Mesenchymal stem cell (in vitro differentiated cells and primary cell): ENCODE measurements at regions not wholly inside any gene's neighbourhood (a gene's known extent, or its start where the extent isn't known, plus 50 kb on each side); places are given as distances from the start of the nearest gene placed in this dataset.

Experiments used
- DNase-seq: peaks from one replicate; pipeline ENCODE4 v3.0.0-alpha.2; 2013
- H2AFZ ChIP-seq: one replicate; pipeline ENCODE4 v1.6.1; 2013; ENCODE audit warnings: low read depth, mild to moderate bottlenecking, control low read depth, inconsistent platforms, low read length, moderate library complexity
- H2AK5ac ChIP-seq: 2 replicates; pipeline ENCODE4 v1.6.1; 2013; ENCODE audit warnings: low read length, moderate library complexity, mild to moderate bottlenecking, inconsistent platforms; ENCODE audit not compliant: severe bottlenecking
- H2BK120ac ChIP-seq: one replicate; pipeline ENCODE4 v1.6.1; 2013; ENCODE audit warnings: low read depth, mild to moderate bottlenecking, inconsistent platforms, low read length, moderate library complexity
- H2BK12ac ChIP-seq, 2 experiments: one replicate each; pipeline ENCODE4 v1.6.1; 2013; ENCODE audit warnings: inconsistent platforms in 2 of 2, low read length in 2 of 2, mild to moderate bottlenecking in 2 of 2, moderate library complexity in 2 of 2, control low read depth in 1 of 2
- H2BK15ac ChIP-seq: one replicate; pipeline ENCODE4 v1.6.1; 2013; ENCODE audit warnings: mild to moderate bottlenecking, low read depth, inconsistent platforms; ENCODE audit not compliant: poor library complexity, severe bottlenecking
- H2BK5ac ChIP-seq: 2 replicates; pipeline ENCODE4 v1.6.1; 2013; ENCODE audit warnings: low read depth, mild to moderate bottlenecking, low read length, control low read depth, inconsistent platforms; ENCODE audit not compliant: poor library complexity, severe bottlenecking
- H3K14ac ChIP-seq, 2 experiments: one replicate each; pipeline ENCODE4 v1.6.1; 2013; ENCODE audit warnings: inconsistent platforms in 2 of 2, low read length in 2 of 2, control low read depth in 1 of 2, mild to moderate bottlenecking in 1 of 2, moderate library complexity in 1 of 2
- H3K18ac ChIP-seq, 2 experiments: one replicate each; pipeline ENCODE4 v1.6.1; 2013; ENCODE audit warnings: inconsistent platforms in 2 of 2, low read length in 2 of 2, control low read depth in 1 of 2, low read depth in 1 of 2, mild to moderate bottlenecking in 1 of 2
- H3K23ac ChIP-seq, 2 experiments: one replicate each; pipeline ENCODE4 v1.6.1; 2013; ENCODE audit warnings: inconsistent platforms in 2 of 2, low read length in 2 of 2, mild to moderate bottlenecking in 2 of 2, moderate library complexity in 2 of 2, control low read depth in 1 of 2
- H3K27ac ChIP-seq: 2 replicates; pipeline ENCODE4 v1.5.1; 2013; ENCODE audit warnings: mild to moderate bottlenecking, moderate library complexity, low read length, control low read depth, inconsistent platforms; ENCODE audit not compliant: poor library complexity, severe bottlenecking
- H3K27me3 ChIP-seq, 2 experiments: 2 replicates each; pipeline versions ENCODE4 v1.6.1 to v1.7.0; 2013; ENCODE audit warnings: low read length in 2 of 2, mild to moderate bottlenecking in 2 of 2, moderate library complexity in 2 of 2, control low read depth in 1 of 2, inconsistent platforms in 1 of 2; ENCODE audit not compliant: control insufficient read depth in 1 of 2, insufficient read depth in 1 of 2
- H3K36me3 ChIP-seq, 2 experiments: 2 replicates each; pipeline versions ENCODE4 v1.6.1 to v1.7.0; 2013; ENCODE audit warnings: low read length in 2 of 2, control low read depth in 1 of 2, inconsistent platforms in 1 of 2, low read depth in 1 of 2, mild to moderate bottlenecking in 1 of 2; ENCODE audit not compliant: insufficient read depth in 2 of 2, control insufficient read depth in 1 of 2
- H3K4ac ChIP-seq, 2 experiments: one replicate each; pipeline ENCODE4 v1.6.1; 2013; ENCODE audit warnings: inconsistent platforms in 2 of 2, low read length in 2 of 2, mild to moderate bottlenecking in 2 of 2, moderate library complexity in 2 of 2, control low read depth in 1 of 2, low read depth in 1 of 2
- H3K4me1 ChIP-seq: 2 replicates; pipeline ENCODE4 v1.6.1; 2013; ENCODE audit warnings: low read depth, low read length, control low read depth; ENCODE audit not compliant: control insufficient read depth, insufficient read depth
- H3K4me2 ChIP-seq: 2 replicates; pipeline ENCODE4 v1.6.1; 2013; ENCODE audit warnings: low read length, mild to moderate bottlenecking, inconsistent platforms; ENCODE audit not compliant: poor library complexity, severe bottlenecking
- H3K4me3 ChIP-seq, 2 experiments: 2 replicates each; pipeline versions ENCODE4 v1.5.1 to v1.7.0; 2013; ENCODE audit warnings: low read length in 2 of 2, mild to moderate bottlenecking in 2 of 2, control low read depth in 1 of 2, low read depth in 1 of 2; ENCODE audit not compliant: insufficient read depth in 1 of 2
- H3K79me1 ChIP-seq: replicated peaks from 2 replicates; pipeline ENCODE4 v1.6.1; 2013; ENCODE audit warnings: mild to moderate bottlenecking, control low read depth, low read length, inconsistent platforms; ENCODE audit not compliant: poor library complexity, severe bottlenecking
- H3K9ac ChIP-seq: 2 replicates; pipeline ENCODE4 v1.7.0; 2013; ENCODE audit warnings: mild to moderate bottlenecking, low read length, moderate library complexity
- H3K9me3 ChIP-seq: 2 replicates; pipeline ENCODE4 v1.7.0; 2013; ENCODE audit warnings: mild to moderate bottlenecking, low read length; ENCODE audit not compliant: control insufficient read depth
- H4K8ac ChIP-seq: one replicate; pipeline ENCODE4 v1.6.1; 2013; ENCODE audit warnings: inconsistent platforms, mild to moderate bottlenecking, low read length, moderate library complexity
- H4K91ac ChIP-seq: one replicate; pipeline ENCODE4 v1.6.1; 2013; ENCODE audit warnings: mild to moderate bottlenecking, low read length, inconsistent platforms
- WGBS: methylation state at CpG from one replicate; pipeline ENCODE4 v1.1.7; 2013; ENCODE audit warnings: mixed read lengths; 5-methylcytosine and 5-hydroxymethylcytosine counted together

- H2BK120ac ChIP-seq: no peak overlapping the region
- no peak overlapping the region for H3K27ac ChIP-seq
- no peak overlapping the region for H4K8ac ChIP-seq
- H3K36me3 ChIP-seq: no peaks in the 10 kb centered on the region
- no peak overlapping the region for H3K18ac ChIP-seq
- H3K23ac ChIP-seq: no peak overlapping the region
- H3K4ac ChIP-seq: no peak overlapping the region
- no peak overlapping the region for H2AFZ ChIP-seq
- no peak overlapping the region for H2BK5ac ChIP-seq
- no peaks in the 10 kb centered on the region for H3K27me3 ChIP-seq
- H2BK12ac ChIP-seq: no peak overlapping the region
- H3K79me1 ChIP-seq: no peaks in the 10 kb centered on the region
- no peak overlapping the region for H3K4me2 ChIP-seq
- H3K9me3 ChIP-seq: no peaks in the 10 kb centered on the region
- no peak overlapping the region for H2AK5ac ChIP-seq
- no peak overlapping the region for H3K9ac ChIP-seq
- H3K14ac ChIP-seq: no peak overlapping the region
- no peak overlapping the region for H2BK15ac ChIP-seq
- no peak overlapping the region for H3K4me3 ChIP-seq
- no peak overlapping the region for H4K91ac ChIP-seq
- H3K4me1 ChIP-seq: no peaks in the 10 kb centered on the region
- DNase-seq: no peak
Measured at GRCh38 chr13:79851318-79851717, 370.4 kb downstream of the NDFIP2 start.

- no peak overlapping the region for H3K18ac ChIP-seq
- no peak overlapping the region for H3K4me2 ChIP-seq
- H3K36me3 ChIP-seq: no peaks in the 10 kb centered on the region
- no peaks in the 10 kb centered on the region for H3K4me1 ChIP-seq
- no peak overlapping the region for H2AFZ ChIP-seq
- no peak overlapping the region for H3K27ac ChIP-seq
- no peak overlapping the region for H2BK120ac ChIP-seq
- H3K4me3 ChIP-seq: no peak overlapping the region
- no peaks in the 10 kb centered on the region for H3K79me1 ChIP-seq
- no peaks in the 10 kb centered on the region for H3K9me3 ChIP-seq
- H3K9ac ChIP-seq: peak overlapping the region; percentile 24
- DNase-seq: no peak
- 89% methylated on average over 4 of the region's 5 CpGs for WGBS
- no peak overlapping the region for H2BK5ac ChIP-seq
- no peak overlapping the region for H2AK5ac ChIP-seq
- H3K23ac ChIP-seq: no peak overlapping the region
- H3K4ac ChIP-seq: no peak overlapping the region
- no peak overlapping the region for H4K8ac ChIP-seq
- no peak overlapping the region for H2BK12ac ChIP-seq
- no peak overlapping the region for H4K91ac ChIP-seq
- H3K14ac ChIP-seq: no peak overlapping the region
- H3K27me3 ChIP-seq: no peaks in the 10 kb centered on the region
- H2BK15ac ChIP-seq: no peak overlapping the region
Measured at GRCh38 chr13:79847882-79848592, 367.1 kb downstream of the NDFIP2 start.

DNA sequence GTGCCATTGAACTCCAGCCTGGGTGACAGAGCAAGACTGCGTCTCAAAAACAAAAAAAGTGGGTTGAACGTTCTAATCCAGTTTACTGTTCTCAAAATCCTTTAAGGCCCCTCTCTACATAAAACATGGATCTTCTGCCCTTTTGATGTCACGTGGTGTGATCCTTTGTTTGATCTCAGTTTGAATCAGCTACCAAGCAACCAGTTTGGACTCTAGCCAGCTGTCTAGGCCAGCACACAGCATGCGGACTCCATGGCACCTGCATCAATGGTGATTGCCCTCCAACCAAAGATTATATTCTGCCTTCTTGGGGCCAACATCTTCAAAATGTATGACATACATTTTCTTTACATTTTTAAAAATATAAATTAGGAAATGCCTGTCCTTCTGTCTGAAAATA, 365.4 kb downstream of the NDFIP2 start:
- 96% methylated on average over 4 of the region's 4 CpGs for WGBS
- no peaks in the 10 kb centered on the region for H3K79me1 ChIP-seq
- no peak overlapping the region for H2AK5ac ChIP-seq
- H3K27ac ChIP-seq: no peak overlapping the region
- H3K4ac ChIP-seq: no peak overlapping the region
- no peak overlapping the region for H2AFZ ChIP-seq
- H3K4me2 ChIP-seq: no peak overlapping the region
- no peaks in the 10 kb centered on the region for H3K36me3 ChIP-seq
- no peaks in the 10 kb centered on the region for H3K4me1 ChIP-seq
- no peak overlapping the region for H3K23ac ChIP-seq
- H3K14ac ChIP-seq: no peak overlapping the region
- no peak overlapping the region for H4K91ac ChIP-seq
- no peaks in the 10 kb centered on the region for H3K27me3 ChIP-seq
- no peak overlapping the region for H2BK5ac ChIP-seq
- no peak overlapping the region for H2BK15ac ChIP-seq
- H4K8ac ChIP-seq: no peak overlapping the region
- H3K9ac ChIP-seq: no peak overlapping the region
- no peak overlapping the region for H2BK120ac ChIP-seq
- H3K4me3 ChIP-seq: no peak overlapping the region
- no peaks in the 10 kb centered on the region for H3K9me3 ChIP-seq
- no peak for DNase-seq
- no peak overlapping the region for H2BK12ac ChIP-seq
- no peak overlapping the region for H3K18ac ChIP-seq

DNA sequence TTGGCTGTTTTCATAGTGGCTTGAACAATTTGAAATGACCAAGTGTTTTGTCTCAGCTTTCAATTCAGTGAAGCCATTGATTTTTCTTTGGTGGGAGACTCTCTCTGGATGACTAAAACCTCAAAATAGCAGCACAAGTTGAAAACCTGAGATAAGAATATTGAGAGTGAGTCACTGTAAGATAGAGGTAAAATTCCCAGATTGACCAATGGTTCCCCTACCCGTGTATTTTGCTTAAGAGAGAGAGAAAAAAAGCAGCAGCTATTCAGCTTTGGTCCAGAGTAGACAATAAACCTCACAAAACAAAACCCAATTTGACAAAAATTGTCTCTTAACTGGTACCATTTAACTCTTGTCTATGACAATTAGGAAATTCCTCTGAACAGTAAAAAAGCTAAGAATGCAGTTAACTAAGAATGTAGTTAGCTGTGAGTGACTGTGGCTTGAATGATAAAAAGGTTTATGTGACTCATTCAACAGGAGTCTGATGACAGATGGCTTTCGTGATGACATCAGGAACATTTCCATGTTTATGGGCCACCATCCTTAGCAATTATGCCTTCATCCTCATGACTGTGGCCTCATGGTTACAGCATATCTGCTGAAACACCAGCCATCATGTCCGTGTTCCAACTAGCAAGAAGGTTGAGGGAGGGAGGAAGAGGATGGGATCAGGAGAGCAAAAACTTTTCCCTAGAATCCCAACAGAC, 356.9 kb downstream of the NDFIP2 start:
- Histone ChIP-seq H2BK15ac (no peak overlapping the region), H3K4me1 (no peaks in the 10 kb centered on the region), H2AK5ac (no peak overlapping the region), H3K9ac (no peak overlapping the region), H2BK120ac (no peak overlapping the region), H3K27ac (no peak overlapping the region), H3K9me3 (no peaks in the 10 kb centered on the region), H3K27me3 (no peaks in the 10 kb centered on the region), H3K14ac (no peak overlapping the region), H3K79me1 (no peaks in the 10 kb centered on the region), H4K91ac (no peak overlapping the region), H2BK5ac (no peak overlapping the region), H3K4me3 (no peak overlapping the region), H3K4ac (no peak overlapping the region), H3K23ac (no peak overlapping the region), H3K36me3 (no peaks in the 10 kb centered on the region), H2BK12ac (no peak overlapping the region), H4K8ac (no peak overlapping the region), H3K18ac (no peak overlapping the region), H2AFZ (no peak overlapping the region), H3K4me2 (no peak overlapping the region)
- 49% methylated on average over 3 of the region's 3 CpGs for WGBS
- DNase-seq: peak; percentile 79
